ENCODE measurements at regions not wholly inside any gene's neighbourhood (a gene's known extent, or its start where the extent isn't known, plus 50 kb on each side); places are given as distances from the start of the nearest gene placed in this dataset.
"Not testable (repeated sequence)": the region's sequence is repeated elsewhere in the genome, so short reads cannot be mapped to it uniquely, and the experiment has no call there.

DNA sequence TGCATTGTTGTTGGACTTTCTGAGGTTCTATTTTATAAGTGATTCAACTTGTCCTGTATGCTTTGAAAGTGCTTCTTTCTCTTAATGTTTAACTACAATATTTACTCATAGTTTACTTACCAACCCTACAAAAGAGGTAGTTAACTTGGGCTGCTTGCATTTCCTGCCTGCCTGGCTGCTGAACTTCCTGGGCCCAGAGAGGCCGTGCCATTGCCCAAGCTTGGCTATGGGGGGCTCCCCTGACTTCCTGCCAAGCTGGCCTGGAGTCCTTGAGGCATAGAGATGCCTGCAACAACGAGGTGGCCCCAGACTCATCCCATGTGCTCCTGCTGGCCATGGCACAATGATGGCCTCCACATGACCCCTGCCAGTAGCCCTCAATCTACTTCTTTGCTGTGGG is 361.6 kb upstream of the PLD5 start:
- Histone ChIP-seq H3K4me2 (ENCODE audit: low read depth, low read length, poor library complexity, severe bottlenecking) (no peak overlapping the region), H3K27ac (ENCODE audit: low read length) (no peak overlapping the region), H3K4me1 (ENCODE audit: low read length) (no peaks in the 10 kb centered on the region), H3K36me3 (ENCODE audit: insufficient read depth, low read length) (no peaks in the 10 kb centered on the region), H3K9me2 (replicated peaks; ENCODE audit: insufficient read depth, low read length) (no peaks in the 10 kb centered on the region), H2AFZ (ENCODE audit: low read length) (no peak overlapping the region), H3K4me3 (ENCODE audit: low read length) (no peak overlapping the region), H4K20me1 (ENCODE audit: insufficient read depth, low read depth, low read length) (no peaks in the 10 kb centered on the region), H3K79me2 (ENCODE audit: low read length) (no peaks in the 10 kb centered on the region), H3K9ac (ENCODE audit: low read length) (no peak overlapping the region), H3K9me3 (ENCODE audit: low read length) (no peaks in the 10 kb centered on the region), H3K27me3 (ENCODE audit: low read length) (no peaks in the 10 kb centered on the region)
- DNase-seq = no peak

DNA sequence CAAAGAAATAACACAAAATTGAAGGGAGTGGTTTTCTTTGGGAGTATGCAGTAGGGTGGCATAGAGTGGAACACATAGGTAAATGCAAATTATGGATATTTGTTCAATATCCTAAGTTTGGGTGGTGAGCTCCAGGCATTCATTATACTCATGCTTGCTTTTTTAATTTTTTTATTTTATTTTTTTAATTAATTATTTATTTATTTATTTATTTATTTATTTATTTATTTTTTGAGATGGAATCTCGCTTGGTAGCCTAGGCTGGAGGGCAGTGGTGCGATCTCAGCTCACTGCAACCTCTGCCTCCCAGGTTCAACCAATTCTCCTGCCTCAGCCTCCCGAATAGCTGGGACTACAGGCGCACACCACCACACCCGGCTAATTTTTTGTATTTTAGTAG is 355.5 kb upstream of the PLD5 start:
- not testable (repeated sequence) for H3K4me1 ChIP-seq (ENCODE audit: low read length); H3K9me2 ChIP-seq (replicated peaks; ENCODE audit: insufficient read depth, low read length); DNase-seq; H3K36me3 ChIP-seq (ENCODE audit: insufficient read depth, low read length); H3K27me3 ChIP-seq (ENCODE audit: low read length); H3K9ac ChIP-seq (ENCODE audit: low read length); H3K4me3 ChIP-seq (ENCODE audit: low read length); H3K27ac ChIP-seq (ENCODE audit: low read length); H2AFZ ChIP-seq (ENCODE audit: low read length); H3K9me3 ChIP-seq (ENCODE audit: low read length); H3K4me2 ChIP-seq (ENCODE audit: low read depth, low read length, poor library complexity, severe bottlenecking); H3K79me2 ChIP-seq (ENCODE audit: low read length); H4K20me1 ChIP-seq (ENCODE audit: insufficient read depth, low read depth, low read length)

DNA sequence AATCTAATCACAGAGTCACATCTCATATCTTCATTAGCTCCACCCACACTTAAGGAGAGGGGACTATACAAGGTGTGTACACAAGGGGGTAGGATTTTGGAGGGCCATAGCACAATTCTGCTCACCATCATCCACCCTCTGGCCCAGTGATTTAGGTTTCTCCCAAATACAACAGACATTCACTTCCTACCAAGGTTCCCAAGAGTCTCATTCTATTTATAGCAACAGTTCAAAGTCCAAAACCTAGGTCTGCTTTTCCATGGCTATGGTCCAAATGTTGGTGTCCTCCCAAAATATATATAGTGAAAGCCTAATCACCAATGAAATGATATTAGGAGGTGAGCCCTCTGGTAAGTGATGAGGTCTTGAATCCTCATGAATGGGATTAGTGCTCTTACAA is 353.2 kb upstream of the PLD5 start:
- DNase-seq = no peak
- no peaks in the 10 kb centered on the region for H4K20me1 ChIP-seq (ENCODE audit: insufficient read depth, low read depth, low read length)

DNA sequence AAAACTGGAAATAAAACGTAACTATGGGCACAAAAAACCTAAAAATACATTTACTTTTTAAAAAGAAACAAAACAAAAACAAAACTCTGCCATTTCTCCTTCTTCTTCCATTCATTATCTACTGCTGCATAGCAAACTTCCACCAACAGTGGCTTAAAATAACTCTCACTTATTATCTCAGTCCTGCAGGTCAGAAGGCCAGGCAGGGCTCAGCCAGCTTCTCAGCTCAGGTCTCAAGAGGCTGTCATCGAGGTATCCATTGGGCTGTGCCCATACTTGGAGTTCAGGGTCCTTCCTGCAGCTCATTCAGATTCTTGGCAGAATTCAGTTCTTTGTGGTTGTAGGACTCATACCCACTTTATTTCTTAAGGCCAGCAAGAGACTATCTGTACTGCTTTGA is 352.7 kb upstream of the PLD5 start:
- no peak overlapping the region for H3K4me3 ChIP-seq (ENCODE audit: low read length)

More for the DNA sequence above, 353.2 kb upstream of the PLD5 start:
- Histone ChIP-seq H3K27me3 (ENCODE audit: low read length) (no peaks in the 10 kb centered on the region), H3K27ac (ENCODE audit: low read length) (no peak overlapping the region), H3K4me3 (ENCODE audit: low read length) (no peak overlapping the region), H3K36me3 (ENCODE audit: insufficient read depth, low read length) (no peaks in the 10 kb centered on the region), H3K4me1 (ENCODE audit: low read length) (no peaks in the 10 kb centered on the region), H3K4me2 (ENCODE audit: low read depth, low read length, poor library complexity, severe bottlenecking) (no peak overlapping the region), H3K79me2 (ENCODE audit: low read length) (no peaks in the 10 kb centered on the region), H3K9me2 (replicated peaks; ENCODE audit: insufficient read depth, low read length) (no peaks in the 10 kb centered on the region), H2AFZ (ENCODE audit: low read length) (no peak overlapping the region), H3K9me3 (ENCODE audit: low read length) (no peaks in the 10 kb centered on the region), H3K9ac (ENCODE audit: low read length) (no peak overlapping the region)

DNA sequence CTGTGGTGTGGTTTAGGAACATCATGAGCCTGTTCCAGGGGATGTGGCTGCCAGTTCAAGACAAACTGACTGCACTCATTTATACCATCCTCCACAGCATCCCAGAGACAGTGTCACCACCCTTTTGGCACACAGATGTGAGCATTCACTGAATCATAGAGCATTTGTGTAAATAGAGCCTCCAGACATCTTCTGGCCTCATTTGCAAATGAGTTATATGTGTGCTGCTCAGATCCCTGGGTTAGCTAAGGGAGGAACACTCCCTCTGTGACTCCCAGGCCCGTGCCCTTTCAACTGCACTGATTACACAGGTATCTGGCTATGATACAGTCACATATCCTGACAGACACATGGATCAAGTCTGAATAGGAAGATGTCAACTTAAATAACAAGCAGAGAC is 351.5 kb upstream of the PLD5 start:
- Histone ChIP-seq H3K4me1 (ENCODE audit: low read length) (no peaks in the 10 kb centered on the region), H3K4me3 (ENCODE audit: low read length) (no peak overlapping the region), H3K27ac (ENCODE audit: low read length) (no peak overlapping the region), H4K20me1 (ENCODE audit: insufficient read depth, low read depth, low read length) (no peaks in the 10 kb centered on the region), H2AFZ (ENCODE audit: low read length) (no peak overlapping the region), H3K9me2 (replicated peaks; ENCODE audit: insufficient read depth, low read length) (no peaks in the 10 kb centered on the region), H3K36me3 (ENCODE audit: insufficient read depth, low read length) (no peaks in the 10 kb centered on the region), H3K9ac (ENCODE audit: low read length) (no peak overlapping the region), H3K9me3 (ENCODE audit: low read length) (no peaks in the 10 kb centered on the region), H3K4me2 (ENCODE audit: low read depth, low read length, poor library complexity, severe bottlenecking) (no peak overlapping the region), H3K79me2 (ENCODE audit: low read length) (no peaks in the 10 kb centered on the region), H3K27me3 (ENCODE audit: low read length) (no peaks in the 10 kb centered on the region)
- DNase-seq = no peak

More for the DNA sequence above, 352.7 kb upstream of the PLD5 start:
- no peaks in the 10 kb centered on the region for H3K27me3 ChIP-seq (ENCODE audit: low read length)
- H3K9me3 ChIP-seq (ENCODE audit: low read length) = no peaks in the 10 kb centered on the region
- DNase-seq = no peak
- no peaks in the 10 kb centered on the region for H3K36me3 ChIP-seq (ENCODE audit: insufficient read depth, low read length)
- H4K20me1 ChIP-seq (ENCODE audit: insufficient read depth, low read depth, low read length) = no peaks in the 10 kb centered on the region
- H3K79me2 ChIP-seq (ENCODE audit: low read length) = no peaks in the 10 kb centered on the region
- no peak overlapping the region for H3K27ac ChIP-seq (ENCODE audit: low read length)
- no peaks in the 10 kb centered on the region for H3K4me1 ChIP-seq (ENCODE audit: low read length)
- no peak overlapping the region for H3K9ac ChIP-seq (ENCODE audit: low read length)
- H3K4me2 ChIP-seq (ENCODE audit: low read depth, low read length, poor library complexity, severe bottlenecking) = no peak overlapping the region
- H2AFZ ChIP-seq (ENCODE audit: low read length) = no peak overlapping the region
- H3K9me2 ChIP-seq (replicated peaks; ENCODE audit: insufficient read depth, low read length) = no peaks in the 10 kb centered on the region

DNA sequence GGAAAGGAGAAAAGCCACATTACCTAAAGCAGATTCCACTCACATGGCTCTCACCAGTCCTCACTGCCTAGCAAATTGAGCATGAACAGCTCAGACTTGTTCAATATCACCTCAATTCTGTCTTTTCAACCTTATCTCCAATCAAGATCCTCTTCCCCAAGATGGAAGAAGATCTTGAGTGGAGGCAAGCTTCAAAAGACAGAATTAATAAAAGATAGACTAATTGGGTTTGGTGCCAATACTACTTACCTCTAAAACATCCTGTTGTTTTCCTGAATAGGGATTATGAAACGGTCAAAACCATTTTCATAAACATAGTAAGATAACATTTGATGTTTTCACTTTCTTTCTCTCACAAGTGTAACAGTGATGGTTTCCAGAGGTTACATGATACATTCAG is 349.2 kb upstream of the PLD5 start:
- Histone ChIP-seq H3K79me2 (ENCODE audit: low read length) (no peaks in the 10 kb centered on the region), H2AFZ (ENCODE audit: low read length) (no peak overlapping the region), H3K27ac (ENCODE audit: low read length) (no peak overlapping the region), H3K4me3 (ENCODE audit: low read length) (no peak overlapping the region), H3K9me2 (replicated peaks; ENCODE audit: insufficient read depth, low read length) (no peaks in the 10 kb centered on the region), H3K9ac (ENCODE audit: low read length) (no peak overlapping the region), H3K36me3 (ENCODE audit: insufficient read depth, low read length) (no peaks in the 10 kb centered on the region), H4K20me1 (ENCODE audit: insufficient read depth, low read depth, low read length) (no peaks in the 10 kb centered on the region), H3K4me1 (ENCODE audit: low read length) (no peaks in the 10 kb centered on the region), H3K9me3 (ENCODE audit: low read length) (no peaks in the 10 kb centered on the region), H3K27me3 (ENCODE audit: low read length) (no peaks in the 10 kb centered on the region), H3K4me2 (ENCODE audit: low read depth, low read length, poor library complexity, severe bottlenecking) (no peak overlapping the region)
- no peak for DNase-seq

DNA sequence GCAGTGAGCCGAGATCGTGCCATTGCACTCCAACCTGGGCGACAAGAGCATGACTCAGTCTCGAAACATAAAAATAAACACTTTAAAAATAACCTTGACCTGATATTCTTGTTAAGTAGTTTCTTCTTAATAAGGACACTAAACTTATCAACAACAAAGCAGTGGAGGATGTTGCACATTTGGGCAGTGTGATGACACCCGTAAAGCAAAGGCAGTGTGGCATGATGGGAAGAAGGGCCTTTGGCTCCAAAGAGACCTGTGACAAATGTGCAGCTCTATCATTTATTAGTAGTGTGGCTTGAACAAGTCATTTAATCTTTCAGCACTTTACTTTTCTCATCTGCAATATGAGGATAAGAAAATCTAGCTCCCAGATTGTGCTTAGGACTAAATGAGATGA is 348.0 kb upstream of the PLD5 start:
- no peaks in the 10 kb centered on the region for H3K9me2 ChIP-seq (replicated peaks; ENCODE audit: insufficient read depth, low read length)
- no peaks in the 10 kb centered on the region for H3K9me3 ChIP-seq (ENCODE audit: low read length)
- H3K4me3 ChIP-seq (ENCODE audit: low read length) = no peak overlapping the region
- DNase-seq = no peak
- H3K9ac ChIP-seq (ENCODE audit: low read length) = no peak overlapping the region
- no peaks in the 10 kb centered on the region for H4K20me1 ChIP-seq (ENCODE audit: insufficient read depth, low read depth, low read length)
- no peak overlapping the region for H3K27ac ChIP-seq (ENCODE audit: low read length)
- no peaks in the 10 kb centered on the region for H3K36me3 ChIP-seq (ENCODE audit: insufficient read depth, low read length)
- H2AFZ ChIP-seq (ENCODE audit: low read length) = no peak overlapping the region
- H3K4me2 ChIP-seq (ENCODE audit: low read depth, low read length, poor library complexity, severe bottlenecking) = no peak overlapping the region
- H3K27me3 ChIP-seq (ENCODE audit: low read length) = no peaks in the 10 kb centered on the region
- H3K4me1 ChIP-seq (ENCODE audit: low read length) = no peaks in the 10 kb centered on the region
- no peaks in the 10 kb centered on the region for H3K79me2 ChIP-seq (ENCODE audit: low read length)

DNA sequence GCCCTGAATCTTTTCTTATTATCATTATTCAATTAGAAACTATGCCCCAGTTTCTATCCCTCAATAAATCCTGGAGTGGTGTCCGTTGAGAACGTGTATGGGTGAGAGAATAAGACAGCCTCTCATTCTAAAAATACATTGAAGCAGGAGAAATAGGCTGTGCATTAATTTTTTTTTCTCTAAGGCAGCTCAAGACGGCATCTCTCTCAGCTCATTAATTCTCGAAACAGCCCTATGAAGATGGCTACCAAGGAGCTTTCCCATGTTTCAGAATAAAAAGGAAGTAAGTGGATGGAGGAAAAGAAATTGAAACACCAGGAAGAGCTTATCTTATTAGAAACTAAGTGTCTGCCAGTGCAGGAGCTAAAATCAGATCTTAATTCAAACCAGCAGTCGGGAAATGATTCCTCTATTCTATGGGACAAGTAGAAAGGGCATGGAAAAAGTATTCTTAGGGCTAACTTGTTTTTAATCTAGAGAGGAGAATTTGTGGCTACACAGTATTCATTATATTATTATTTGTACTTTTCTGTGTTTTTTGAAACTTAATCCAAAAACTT is 347.1 kb upstream of the PLD5 start:
- no peaks in the 10 kb centered on the region for H3K4me1 ChIP-seq (ENCODE audit: low read length)
- H3K36me3 ChIP-seq (ENCODE audit: insufficient read depth, low read length) = no peaks in the 10 kb centered on the region
- no peak overlapping the region for H3K4me2 ChIP-seq (ENCODE audit: low read depth, low read length, poor library complexity, severe bottlenecking)
- no peak for DNase-seq
- no peak overlapping the region for H3K9ac ChIP-seq (ENCODE audit: low read length)
- no peaks in the 10 kb centered on the region for H3K79me2 ChIP-seq (ENCODE audit: low read length)
- H2AFZ ChIP-seq (ENCODE audit: low read length) = no peak overlapping the region
- H3K27ac ChIP-seq (ENCODE audit: low read length) = no peak overlapping the region
- no peak overlapping the region for H3K4me3 ChIP-seq (ENCODE audit: low read length)
- no peaks in the 10 kb centered on the region for H3K9me2 ChIP-seq (replicated peaks; ENCODE audit: insufficient read depth, low read length)
- no peaks in the 10 kb centered on the region for H4K20me1 ChIP-seq (ENCODE audit: insufficient read depth, low read depth, low read length)
- H3K9me3 ChIP-seq (ENCODE audit: low read length) = no peaks in the 10 kb centered on the region
- H3K27me3 ChIP-seq (ENCODE audit: low read length) = no peaks in the 10 kb centered on the region

DNA sequence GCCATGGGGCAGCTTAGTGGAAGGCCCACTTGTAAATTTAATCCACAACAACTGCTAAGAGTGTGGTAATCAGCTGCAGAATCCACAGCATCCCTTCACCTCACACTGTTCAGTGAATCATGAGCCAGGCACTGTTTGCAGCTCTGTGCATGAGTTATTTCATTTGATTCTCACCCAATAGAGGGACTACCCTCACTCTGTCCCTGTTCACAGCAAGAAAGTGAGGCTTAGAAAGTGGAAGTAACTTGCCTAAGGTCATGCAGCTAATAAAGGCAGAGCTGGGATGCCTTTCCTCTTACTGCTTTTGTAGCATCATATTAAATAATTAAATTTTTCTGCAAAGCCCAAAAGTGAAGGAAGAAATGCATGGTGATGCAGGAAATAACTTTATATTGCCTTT is 346.5 kb upstream of the PLD5 start:
- DNase-seq = no peak
- H3K4me3 ChIP-seq (ENCODE audit: low read length) = no peak overlapping the region
- H4K20me1 ChIP-seq (ENCODE audit: insufficient read depth, low read depth, low read length) = no peaks in the 10 kb centered on the region
- H2AFZ ChIP-seq (ENCODE audit: low read length) = no peak overlapping the region
- H3K4me1 ChIP-seq (ENCODE audit: low read length) = no peaks in the 10 kb centered on the region
- no peak overlapping the region for H3K4me2 ChIP-seq (ENCODE audit: low read depth, low read length, poor library complexity, severe bottlenecking)
- H3K27me3 ChIP-seq (ENCODE audit: low read length) = no peaks in the 10 kb centered on the region
- H3K36me3 ChIP-seq (ENCODE audit: insufficient read depth, low read length) = no peaks in the 10 kb centered on the region
- no peaks in the 10 kb centered on the region for H3K9me3 ChIP-seq (ENCODE audit: low read length)
- H3K27ac ChIP-seq (ENCODE audit: low read length) = no peak overlapping the region
- no peak overlapping the region for H3K9ac ChIP-seq (ENCODE audit: low read length)
- H3K79me2 ChIP-seq (ENCODE audit: low read length) = no peaks in the 10 kb centered on the region
- no peaks in the 10 kb centered on the region for H3K9me2 ChIP-seq (replicated peaks; ENCODE audit: insufficient read depth, low read length)

Measured in Karpas-422 (cell line).